Fibroblast of skin of right biceps (primary cell): ENCODE measurements at regions not wholly inside any gene's neighbourhood (a gene's known extent, or its start where the extent isn't known, plus 50 kb on each side); places are given as distances from the start of the nearest gene placed in this dataset.
"Not testable (repeated sequence)": the region's sequence is repeated elsewhere in the genome, so short reads cannot be mapped to it uniquely, and the experiment has no call there.

ENCODE experiments used
- DNase-seq: peaks from one replicate; pipeline ENCODE4 v3.0.0-alpha.2; 2013

- DNase-seq = no peak
Measured at GRCh38 chr6:105562027-105562426, 159.1 kb upstream of the PREP start.

- no peak for DNase-seq
Measured at GRCh38 chr6:105561486-105561885, 158.6 kb upstream of the PREP start.

GRCh38 chr6:105560611-105561066, 157.8 kb upstream of the PREP start:
- DNase-seq = peak; percentile 68

- DNase-seq = no peak
Measured at GRCh38 chr6:105557291-105557690, 154.4 kb upstream of the PREP start.

- DNase-seq = no peak
Measured at GRCh38 chr6:105553171-105553570, 150.3 kb upstream of the PREP start.

GRCh38 chr6:105550955-105551620, 148.2 kb upstream of the PREP start:
- peak; percentile 43 for DNase-seq

- no peak for DNase-seq
Measured at GRCh38 chr6:105546754-105547153, 143.9 kb upstream of the PREP start.

- peak; percentile 85 for DNase-seq
Measured at GRCh38 chr6:105545947-105546731, 143.3 kb upstream of the PREP start.

GRCh38 chr6:105545228-105545920, 142.5 kb upstream of the PREP start:
- DNase-seq = peak; percentile 55

- DNase-seq = no peak
Measured at GRCh38 chr6:105539911-105540310, 137.0 kb upstream of the PREP start.

- no peak for DNase-seq
Measured at GRCh38 chr6:105537981-105538578, 135.2 kb upstream of the PREP start.

- no peak for DNase-seq
Measured at GRCh38 chr6:105536961-105537360, 134.1 kb upstream of the PREP start.

GRCh38 chr6:105533301-105533700, 130.4 kb upstream of the PREP start:
- no peak for DNase-seq

- DNase-seq = no peak
Measured at GRCh38 chr6:105526225-105526872, 123.5 kb upstream of the PREP start.

GRCh38 chr6:105522626-105523322, 119.9 kb upstream of the PREP start:
- peak; percentile 33 for DNase-seq

- peak; percentile 10 for DNase-seq
Measured at GRCh38 chr6:105519954-105520353, 117.1 kb upstream of the PREP start.

- not testable (repeated sequence) for DNase-seq
Measured at GRCh38 chr6:105518993-105519392, 116.1 kb upstream of the PREP start.

- no peak for DNase-seq
Measured at GRCh38 chr6:105515054-105515453, 112.2 kb upstream of the PREP start.

- DNase-seq = no peak
Measured at GRCh38 chr6:105514306-105514705, 111.4 kb upstream of the PREP start.

- no peak for DNase-seq
Measured at GRCh38 chr6:105511639-105512038, 108.8 kb upstream of the PREP start.

- peak; percentile 66 for DNase-seq
Measured at GRCh38 chr6:105510746-105511145, 107.9 kb upstream of the PREP start.
